Choroid plexus epithelial cell (primary cell): ENCODE measurements at regions not wholly inside any gene's neighbourhood (a gene's known extent, or its start where the extent isn't known, plus 50 kb on each side); places are given as distances from the start of the nearest gene placed in this dataset.
A peak's percentile ranks its signal among the peaks of the same experiment; 100 is the strongest.
"Not testable (repeated sequence)": the region's sequence is repeated elsewhere in the genome, so short reads cannot be mapped to it uniquely, and the experiment has no call there.

ENCODE experiments used
- DNase-seq: peaks from one replicate; pipeline ENCODE4 v3.0.0-alpha.2; 2010; ENCODE audit warnings: low read depth
- H3K4me3 ChIP-seq: 2 replicates; pipeline ENCODE4 v1.5.1; 2011; ENCODE audit warnings: low read depth, mild to moderate bottlenecking, control low read depth, low read length, moderate library complexity
- CTCF ChIP-seq: conservative IDR thresholded peaks from 2 replicates; pipeline ENCODE4 v1.5.1; 2011; ENCODE audit warnings: low read depth, mild to moderate bottlenecking, control low read depth, inconsistent platforms, low read length, moderate library complexity

GRCh38 chr5:43839218-43839617 is 236.2 kb downstream of the NNT start:
- no peak overlapping the region for H3K4me3 ChIP-seq
- DNase-seq: peak; percentile 24
- TF ChIP-seq CTCF: no peak

GRCh38 chr5:43837996-43838395 is 235.0 kb downstream of the NNT start:
- TF ChIP-seq CTCF: no peak
- no peak for DNase-seq
- no peak overlapping the region for H3K4me3 ChIP-seq

DNA sequence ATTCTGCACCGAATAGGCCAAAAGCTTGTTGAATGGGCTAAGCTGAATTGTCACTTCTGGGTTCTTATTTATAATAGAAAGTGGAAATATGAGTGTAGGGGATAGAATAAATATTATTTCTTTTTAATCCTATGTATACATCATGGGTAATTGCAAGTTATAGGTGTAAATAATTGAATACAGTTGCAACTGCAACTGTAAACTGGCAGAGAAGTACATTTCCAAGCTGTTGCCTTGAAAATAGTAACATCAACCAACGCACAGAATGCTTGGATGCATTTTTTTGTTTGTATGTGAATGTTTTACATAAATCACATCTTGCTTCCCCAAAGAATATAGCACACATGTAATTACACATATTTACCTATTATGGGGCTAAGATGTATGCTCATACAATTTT is 234.1 kb downstream of the NNT start:
- no peak for DNase-seq
- no peak for TF ChIP-seq CTCF
- H3K4me3 ChIP-seq: no peak overlapping the region

- no peak for TF ChIP-seq CTCF
- no peak overlapping the region for H3K4me3 ChIP-seq
- DNase-seq: no peak
These were observed 231.0 kb downstream of the NNT start for GRCh38 chr5:43833961-43834360.

DNA sequence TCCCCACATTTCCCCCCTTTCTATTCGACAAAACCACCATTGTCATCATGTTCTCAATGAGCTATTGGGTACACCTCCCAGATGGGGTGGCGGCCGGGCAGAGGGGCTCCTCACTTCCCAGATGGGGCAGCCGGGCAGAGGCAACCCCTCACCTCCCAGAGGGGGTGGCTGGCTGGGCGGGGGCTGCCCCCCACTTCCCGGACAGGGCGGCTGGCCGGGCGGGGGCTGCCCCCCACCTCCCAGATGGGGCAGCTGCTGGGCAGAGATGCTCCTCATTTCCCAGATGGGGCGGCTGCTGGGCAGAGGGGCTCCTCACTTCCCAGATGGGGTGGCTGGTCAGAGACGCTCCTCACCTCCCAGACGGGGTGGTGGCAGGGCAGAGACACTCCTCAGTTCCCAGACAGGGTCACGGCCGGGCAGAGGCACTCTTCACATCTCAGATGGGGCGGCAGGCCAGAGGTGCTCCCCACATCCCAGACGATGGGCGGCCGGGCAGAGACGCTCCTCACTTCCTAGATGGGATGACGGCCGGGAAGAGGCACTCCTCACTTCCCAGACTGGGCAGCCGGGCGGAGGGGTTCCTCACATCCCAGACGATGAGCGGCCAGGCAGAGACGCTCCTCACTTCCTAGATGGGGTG is 221.5 kb downstream of the NNT start:
- H3K4me3 ChIP-seq, DNase-seq: not testable (repeated sequence)

GRCh38 chr5:43818394-43818793 is 215.4 kb downstream of the NNT start:
- not testable (repeated sequence) for H3K4me3 ChIP-seq, DNase-seq

GRCh38 chr5:43815497-43815896 is 212.5 kb downstream of the NNT start:
- no peak for DNase-seq
- H3K4me3 ChIP-seq: no peak overlapping the region
- no peak for TF ChIP-seq CTCF

- no peak for DNase-seq
- no peak overlapping the region for H3K4me3 ChIP-seq
- no peak for TF ChIP-seq CTCF
These were observed 201.7 kb downstream of the NNT start for GRCh38 chr5:43804723-43805122.
